ENCODE measurements at regions not wholly inside any gene's neighbourhood (a gene's known extent, or its start where the extent isn't known, plus 50 kb on each side); places are given as distances from the start of the nearest gene placed in this dataset.

DNA sequence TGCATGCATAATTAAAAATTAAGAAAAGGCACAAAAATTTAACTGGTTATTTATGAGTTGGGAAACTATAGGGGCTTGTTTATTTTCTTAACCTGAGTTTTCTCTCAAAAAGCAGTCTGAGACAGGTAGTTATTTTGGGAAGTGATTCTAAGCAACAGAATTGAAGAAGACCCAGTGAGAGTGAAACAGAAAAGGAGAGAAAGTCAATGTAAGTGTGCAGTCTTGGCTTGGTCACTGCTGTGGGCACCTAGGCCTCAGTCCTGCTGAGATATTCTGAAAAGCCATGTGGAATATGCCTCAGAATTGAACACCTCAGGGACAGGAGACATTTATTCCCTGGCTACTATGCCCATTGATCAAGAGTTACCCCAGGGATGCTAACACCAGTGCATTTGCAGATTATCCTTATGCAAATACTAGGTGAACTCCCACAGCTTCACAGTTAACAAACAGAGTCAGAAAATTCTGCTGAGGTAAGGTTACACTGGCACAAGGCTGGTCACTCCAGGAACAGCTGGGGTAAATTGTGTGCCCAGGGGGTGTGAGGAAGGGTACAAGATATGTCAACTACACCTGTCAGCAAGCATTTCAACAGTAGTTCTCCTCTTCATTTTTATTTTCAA, 222.7 kb downstream of the EFHB start:
- DNase-seq, result no peak

DNA sequence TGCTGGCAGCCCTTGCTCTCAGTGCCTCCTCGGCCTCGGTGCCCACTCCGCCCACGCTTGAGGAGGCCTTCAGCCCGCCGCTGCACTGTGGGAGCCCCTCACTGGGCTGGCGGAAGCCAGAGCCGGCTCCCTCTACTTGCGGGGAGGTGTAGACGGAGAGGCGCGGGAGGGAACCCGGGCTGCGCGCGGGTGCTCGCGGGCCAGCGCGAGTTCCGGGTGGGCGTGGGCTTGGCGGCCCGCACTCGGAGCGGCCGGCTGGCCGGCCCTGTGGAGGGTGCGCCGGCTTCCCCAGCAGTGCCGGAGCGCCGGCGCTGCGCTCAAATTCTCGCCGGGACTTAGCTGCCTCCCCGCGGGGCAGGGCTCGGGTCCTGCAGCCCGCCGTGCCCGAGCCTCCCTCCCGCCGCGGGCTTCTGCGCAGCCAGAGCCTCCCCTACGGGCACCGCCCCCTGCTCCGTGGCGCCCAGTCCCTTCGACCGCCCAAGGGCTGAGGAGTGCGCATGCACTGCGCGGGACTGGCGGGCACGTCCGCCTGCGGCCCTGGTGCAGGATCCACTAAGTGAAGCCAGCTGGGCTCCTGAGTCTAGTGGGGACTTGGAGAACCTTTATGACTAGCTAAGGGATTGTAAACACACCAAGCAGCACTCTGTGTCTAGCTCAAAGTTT, 231.5 kb downstream of the EFHB start:
- peak; percentile 35 for DNase-seq

DNA sequence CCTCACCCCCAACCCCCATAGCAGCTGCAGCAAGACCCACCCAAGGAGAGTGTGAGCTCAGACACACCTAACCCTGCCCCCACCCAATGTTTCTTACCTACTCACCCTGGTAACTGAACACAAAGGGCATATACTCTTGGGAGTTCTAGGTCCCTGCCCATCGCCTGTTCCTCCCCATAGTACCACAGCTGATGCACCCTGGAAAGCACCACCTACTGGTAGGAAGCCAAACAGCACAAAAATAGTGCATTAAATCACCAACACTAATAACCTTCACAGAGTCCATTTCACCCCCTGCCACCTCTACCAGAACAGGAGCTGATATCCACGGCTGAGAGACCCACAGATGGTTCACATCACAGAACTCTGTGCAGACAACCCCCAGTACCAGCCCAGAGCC, 245.2 kb downstream of the EFHB start:
- no peak for DNase-seq

DNA sequence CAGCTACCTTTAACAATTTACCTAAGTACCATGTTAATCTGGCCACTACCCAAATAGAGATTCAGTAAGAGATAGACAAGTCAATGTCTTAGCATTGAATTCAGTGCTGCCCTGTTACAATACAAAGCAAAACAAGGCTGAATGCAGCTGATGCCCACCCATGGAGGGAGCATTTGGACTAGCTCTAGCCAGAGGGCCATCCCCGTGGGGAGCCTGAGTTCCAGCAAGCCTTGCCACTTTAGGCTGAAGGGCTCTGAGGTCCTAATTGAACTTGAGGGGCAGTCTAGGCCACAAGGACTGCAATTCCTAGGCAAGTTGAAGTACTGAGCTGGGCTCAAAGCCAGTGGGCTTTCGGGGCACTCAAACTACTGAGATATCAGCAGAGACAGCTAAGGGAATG, 265.9 kb downstream of the EFHB start:
- DNase-seq, result no peak

DNA sequence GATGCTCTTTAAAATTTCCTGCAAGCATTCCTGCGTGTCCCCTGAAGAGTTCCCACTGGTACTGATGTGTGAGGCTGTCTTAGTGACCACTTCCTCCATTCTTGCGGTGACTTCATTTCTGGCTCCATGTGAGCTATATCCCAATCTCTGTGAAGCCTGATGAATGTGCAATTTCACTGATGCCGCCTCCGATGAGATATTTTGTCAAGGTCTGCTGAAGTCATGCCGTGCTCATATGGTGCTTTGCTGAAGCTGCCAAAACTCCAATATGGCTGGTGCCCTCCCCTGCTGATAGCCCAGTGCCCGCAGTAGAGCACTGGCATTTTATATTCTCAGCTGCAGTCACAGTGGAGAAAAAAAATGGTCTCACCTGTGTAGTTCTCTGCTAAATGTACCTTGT, 271.5 kb downstream of the EFHB start:
- DNase-seq, result no peak

DNA sequence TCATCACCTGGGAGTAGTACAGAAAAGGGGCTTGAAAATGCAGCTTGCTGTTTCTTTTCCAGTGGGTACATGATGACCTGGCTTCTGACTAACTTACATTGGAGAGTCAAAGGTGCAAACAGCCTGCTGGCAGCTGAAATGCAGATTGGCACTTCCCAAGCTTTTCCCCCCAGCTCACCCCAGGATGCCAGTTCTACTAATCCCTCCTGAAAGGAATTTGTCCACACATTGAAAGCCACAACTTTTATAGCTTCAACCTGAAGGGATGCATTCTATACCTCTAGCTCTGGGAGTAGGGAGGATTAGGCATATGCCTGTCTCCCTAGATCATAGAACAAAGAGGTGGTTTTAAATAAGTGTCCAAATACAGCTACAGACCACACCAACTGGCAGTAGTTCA, 281.7 kb downstream of the EFHB start:
- no peak for DNase-seq

DNA sequence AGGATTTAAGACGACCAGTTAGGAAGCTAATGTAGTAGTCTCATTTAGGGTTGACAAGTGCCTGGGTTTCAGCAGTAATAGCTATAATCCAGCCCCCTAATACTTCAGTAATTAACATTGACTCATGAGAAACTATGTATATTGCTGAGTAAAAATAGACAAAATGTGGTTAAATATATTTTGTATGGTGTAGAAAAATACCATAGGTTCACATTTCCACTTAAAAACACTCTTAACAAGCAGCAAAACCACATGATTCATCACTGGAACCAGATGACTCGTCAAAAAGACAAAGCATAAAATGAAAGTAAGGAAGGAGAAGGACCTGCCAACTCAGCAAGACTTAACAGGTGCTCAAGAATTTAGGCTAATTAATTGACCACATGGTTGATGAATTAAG, 288.9 kb downstream of the EFHB start:
- peak; percentile 0 for DNase-seq

DNA sequence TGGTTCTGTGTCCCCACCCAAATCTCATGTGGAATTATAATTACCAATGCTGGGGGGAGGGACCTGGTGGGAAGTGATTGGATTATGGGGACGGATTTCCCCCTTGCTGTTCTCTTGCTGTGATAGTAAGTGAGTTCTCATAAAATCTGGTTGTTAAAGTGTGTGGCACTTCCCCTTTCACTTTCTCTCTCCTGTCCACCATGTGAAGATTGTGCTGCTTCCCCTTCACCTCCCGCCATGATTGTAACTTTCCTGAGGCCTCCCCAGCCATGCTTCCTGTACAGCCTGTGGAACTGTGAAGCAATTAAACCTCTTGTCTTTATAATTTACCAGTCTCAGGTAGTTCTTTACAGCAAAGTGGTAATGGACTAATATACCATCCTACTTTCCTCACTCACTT, 289.6 kb downstream of the EFHB start:
- no peak for DNase-seq

DNA sequence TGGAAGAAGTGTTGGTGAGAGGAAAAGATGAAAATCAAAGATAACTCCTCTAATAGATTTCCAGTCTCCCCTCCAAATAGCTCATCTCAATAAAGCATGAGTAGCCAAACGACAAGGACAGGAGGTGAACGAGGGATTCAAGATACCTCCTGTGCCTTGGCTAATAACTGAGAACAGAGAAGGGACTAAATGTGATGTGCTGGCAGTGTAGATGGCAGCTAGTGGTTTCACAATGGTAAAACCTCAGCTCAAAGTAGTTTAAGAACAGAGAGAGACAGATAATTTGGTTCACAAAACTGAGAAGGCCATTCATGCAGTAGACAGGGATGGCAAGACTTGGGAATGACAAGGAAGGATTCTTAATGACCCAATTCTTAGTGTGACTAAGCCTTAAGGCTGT, 292.6 kb downstream of the EFHB start:
- DNase-seq, result no peak

DNA sequence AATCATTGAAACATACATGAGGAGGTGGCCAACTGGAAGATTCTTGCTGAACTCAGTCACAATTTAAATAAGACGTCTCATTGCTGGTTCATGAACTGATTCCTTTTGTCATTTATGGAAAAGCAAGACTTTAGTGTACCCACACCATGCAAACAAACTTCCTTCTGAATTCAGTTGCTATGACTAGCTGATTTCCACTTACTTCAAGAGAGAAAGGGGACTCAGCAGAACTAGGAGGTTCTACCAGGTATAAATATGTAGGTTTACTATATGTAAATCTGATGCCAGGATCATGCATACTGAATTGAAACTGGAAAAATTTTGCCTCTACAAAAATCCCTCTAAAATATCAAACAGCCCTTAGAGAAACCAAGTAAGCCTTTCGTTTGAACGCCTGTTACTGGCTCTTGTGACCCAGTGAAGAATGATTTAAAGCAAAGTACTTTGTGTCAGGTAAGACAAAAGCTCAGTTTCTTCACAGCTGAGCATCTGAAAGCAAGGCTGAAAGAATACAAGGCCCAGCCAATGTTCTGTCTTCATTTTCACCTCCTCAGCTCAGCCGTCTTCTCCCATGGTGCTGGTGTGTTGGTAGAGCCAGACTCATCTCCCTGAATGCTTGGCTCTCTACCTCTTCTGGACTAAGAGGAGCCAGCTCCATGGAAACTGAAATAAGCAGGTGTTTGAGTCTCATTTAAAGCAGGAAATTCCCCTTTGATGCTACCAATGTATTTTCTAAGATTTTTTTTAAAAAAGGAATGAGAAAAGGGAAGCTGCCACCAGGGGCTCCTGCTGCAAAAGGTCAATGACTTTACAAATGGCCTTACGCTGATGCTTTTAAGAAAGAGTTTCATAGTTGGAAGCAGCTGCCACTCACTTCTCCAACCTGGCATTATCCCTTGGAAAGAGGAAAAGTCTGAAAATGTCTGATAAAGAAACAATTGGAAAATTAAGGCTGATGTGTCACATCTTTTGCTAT, 301.6 kb downstream of the EFHB start:
- no peak for DNase-seq

DNA sequence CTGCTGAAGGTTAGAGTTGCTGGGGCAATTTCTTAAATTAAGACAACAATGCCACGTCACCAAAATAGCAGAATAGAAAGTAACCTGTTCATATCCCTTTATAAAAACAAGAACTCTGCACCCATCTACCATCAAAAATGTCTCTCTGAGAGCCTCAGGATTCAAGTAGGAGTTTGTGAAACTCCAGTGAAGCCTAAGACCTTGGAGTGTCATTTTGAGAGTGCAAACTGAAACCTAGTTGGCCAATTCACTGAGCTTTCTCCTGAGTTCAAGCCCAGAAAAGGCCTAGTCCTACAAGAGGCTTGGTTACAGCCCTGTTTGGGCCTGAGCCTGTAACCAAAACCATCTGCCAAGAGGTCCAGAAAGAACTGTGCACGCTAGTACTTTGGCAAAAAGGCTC, 335.1 kb downstream of the EFHB start:
- no peak for DNase-seq

DNA sequence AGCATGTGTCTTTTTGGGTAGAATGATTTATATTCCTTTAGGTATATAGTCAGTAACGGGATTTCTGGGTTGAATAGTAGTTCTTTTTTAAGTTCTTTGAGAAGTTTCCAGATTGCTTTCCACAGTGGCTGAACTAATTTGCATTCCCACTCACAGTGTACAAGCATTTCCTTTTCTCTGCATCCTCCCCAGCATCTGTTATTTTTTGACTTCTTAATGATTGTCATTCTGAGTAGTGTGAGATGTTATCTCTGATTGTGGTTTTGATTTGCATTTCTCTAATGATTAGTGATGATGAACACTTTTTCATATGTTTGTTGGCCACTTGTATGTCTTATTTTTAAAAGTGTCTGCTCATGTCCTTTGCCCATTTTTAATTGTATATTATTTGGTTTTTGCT, 337.6 kb downstream of the EFHB start:
- no peak for DNase-seq

DNA sequence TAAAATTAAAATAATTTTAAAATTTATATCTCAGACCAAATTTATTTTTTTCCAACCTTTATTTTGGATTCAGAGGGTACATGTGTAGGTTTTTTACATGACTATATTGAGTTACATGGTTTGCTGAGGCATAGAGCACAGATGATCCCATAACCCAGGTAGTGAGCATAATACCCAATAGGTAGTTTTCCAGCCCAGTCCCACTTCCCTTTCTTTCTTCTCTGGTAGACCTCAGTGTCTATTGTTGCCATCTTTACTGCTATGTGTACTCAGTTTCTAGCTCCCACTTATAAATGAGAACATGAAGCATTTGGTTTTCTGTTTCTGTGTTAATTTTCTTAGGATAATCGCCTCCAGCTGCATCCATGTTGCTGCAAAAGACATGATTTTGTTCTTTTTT, 338.1 kb downstream of the EFHB start:
- DNase-seq, result no peak

All from EL (cell line).